Fibroblast of the aortic adventitia (primary cell): ENCODE measurements at regions not wholly inside any gene's neighbourhood (a gene's known extent, or its start where the extent isn't known, plus 50 kb on each side); places are given as distances from the start of the nearest gene placed in this dataset.

Source experiments
- DNase-seq: peaks from one replicate; pipeline ENCODE4 v3.0.0-alpha.2; 2010; ENCODE audit warnings: low read depth
- H3K4me3 ChIP-seq: 2 replicates; pipeline ENCODE4 v1.5.1; 2011; ENCODE audit warnings: low read depth, mild to moderate bottlenecking, control low read depth, low read length, moderate library complexity
- CTCF ChIP-seq: IDR thresholded peaks from 2 replicates; pipeline ENCODE4 v1.5.1; 2011; ENCODE audit warnings: mild to moderate bottlenecking, low read length, control low read depth, inconsistent platforms; ENCODE audit not compliant: insufficient read depth

GRCh38 chr10:59007307-59008025 is 169.0 kb upstream of the PHYHIPL start:
- TF ChIP-seq CTCF = no peak
- no peak for DNase-seq
- H3K4me3 ChIP-seq = no peak overlapping the region

GRCh38 chr10:59008452-59008851 is 168.0 kb upstream of the PHYHIPL start:
- H3K4me3 ChIP-seq = no peak overlapping the region
- no peak for DNase-seq
- no peak for TF ChIP-seq CTCF

- no peak for DNase-seq
- no peak for TF ChIP-seq CTCF
- H3K4me3 ChIP-seq = no peak overlapping the region
Observed at GRCh38 chr10:59011972-59012632, 164.3 kb upstream of the PHYHIPL start.

- no peak for TF ChIP-seq CTCF
- no peak for DNase-seq
- no peak overlapping the region for H3K4me3 ChIP-seq
Observed at GRCh38 chr10:59012839-59013238, 163.6 kb upstream of the PHYHIPL start.

GRCh38 chr10:59016043-59016442 is 160.4 kb upstream of the PHYHIPL start:
- TF ChIP-seq CTCF = no peak
- no peak overlapping the region for H3K4me3 ChIP-seq
- no peak for DNase-seq

GRCh38 chr10:59018977-59019376 is 157.5 kb upstream of the PHYHIPL start:
- DNase-seq = peak; percentile 7
- H3K4me3 ChIP-seq = no peak overlapping the region
- TF ChIP-seq CTCF = no peak
